ENCODE measurements at regions not wholly inside any gene's neighbourhood (a gene's known extent, or its start where the extent isn't known, plus 50 kb on each side); places are given as distances from the start of the nearest gene placed in this dataset.

DNA sequence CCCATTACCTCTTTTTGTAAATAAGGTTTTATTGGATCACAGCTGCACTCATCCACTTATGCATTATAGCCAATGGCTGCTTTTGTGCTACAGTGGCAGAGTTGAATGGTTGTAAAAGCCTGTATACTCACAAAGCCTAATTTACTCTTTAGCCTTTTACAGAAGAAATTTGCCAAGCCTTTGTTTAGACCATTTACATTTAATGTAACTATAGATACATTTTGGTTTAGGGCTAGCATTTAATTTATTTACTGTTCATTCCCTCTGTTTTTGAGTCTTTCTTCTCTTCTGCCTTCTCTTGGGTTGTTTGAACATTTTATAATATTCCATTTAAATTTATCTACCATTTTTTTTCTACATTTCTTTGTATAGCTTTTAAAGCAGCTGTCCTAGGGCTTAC is 217.1 kb upstream of the AMIGO2 start (continued):
- TF ChIP-seq SUZ12 (IDR thresholded peaks at IDR 0.05; ENCODE audit: unreplicated experiment) (no peak), POLR2A (IDR thresholded peaks at IDR 0.05; ENCODE audit: low read depth, low read length) (no peak), ZSCAN29 (IDR thresholded peaks at IDR 0.05) (no peak), RFX5 (IDR thresholded peaks at IDR 0.05; ENCODE audit: low read depth, low read length) (no peak), TCF7 (IDR thresholded peaks at IDR 0.05; ENCODE audit: borderline replicate concordance) (no peak), GATAD2B (conservative IDR thresholded peaks at IDR 0.05; ENCODE audit: low read depth) (no peak)
- TF ChIP-seq, protein P1, sequence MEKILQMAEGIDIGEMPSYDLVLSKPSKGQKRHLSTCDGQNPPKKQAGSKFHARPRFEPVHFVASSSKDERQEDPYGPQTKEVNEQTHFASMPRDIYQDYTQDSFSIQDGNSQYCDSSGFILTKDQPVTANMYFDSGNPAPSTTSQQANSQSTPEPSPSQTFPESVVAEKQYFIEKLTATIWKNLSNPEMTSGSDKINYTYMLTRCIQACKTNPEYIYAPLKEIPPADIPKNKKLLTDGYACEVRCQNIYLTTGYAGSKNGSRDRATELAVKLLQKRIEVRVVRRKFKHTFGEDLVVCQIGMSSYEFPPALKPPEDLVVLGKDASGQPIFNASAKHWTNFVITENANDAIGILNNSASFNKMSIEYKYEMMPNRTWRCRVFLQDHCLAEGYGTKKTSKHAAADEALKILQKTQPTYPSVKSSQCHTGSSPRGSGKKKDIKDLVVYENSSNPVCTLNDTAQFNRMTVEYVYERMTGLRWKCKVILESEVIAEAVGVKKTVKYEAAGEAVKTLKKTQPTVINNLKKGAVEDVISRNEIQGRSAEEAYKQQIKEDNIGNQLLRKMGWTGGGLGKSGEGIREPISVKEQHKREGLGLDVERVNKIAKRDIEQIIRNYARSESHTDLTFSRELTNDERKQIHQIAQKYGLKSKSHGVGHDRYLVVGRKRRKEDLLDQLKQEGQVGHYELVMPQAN (conservative IDR thresholded peaks at IDR 0.05): no peak

DNA sequence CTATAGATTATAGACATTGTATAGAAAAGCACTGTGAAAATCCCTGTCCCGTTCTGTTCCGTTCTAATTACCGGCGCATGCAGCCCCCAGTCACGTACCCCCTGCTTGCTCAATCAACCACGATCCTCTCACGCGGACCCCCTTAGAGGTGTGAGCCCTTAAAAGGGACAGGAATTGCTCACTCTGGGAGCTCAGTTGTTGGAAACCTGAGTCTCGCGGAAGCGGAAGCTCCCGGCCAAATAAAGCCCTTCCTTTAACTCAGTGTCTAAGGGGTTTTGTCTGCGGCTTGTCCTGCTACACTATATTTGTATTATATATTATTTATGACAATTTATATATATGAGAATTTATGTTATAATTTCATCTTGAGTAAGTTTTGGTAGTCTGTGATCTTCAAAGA is 213.6 kb upstream of the AMIGO2 start:
- ChIA-PET SMC1A (ENCODE audit: uncharacterized antibody, unreplicated experiment) (no interaction called here), CTCF (interaction anchor here (0.9 kb wide), 1 partner anchor 9 kb away, joined by 3 read pairs; no protein-coding TSS in a partner anchor), POLR2A (no interaction called here), RAD21 (ENCODE audit: unreplicated experiment) (no interaction called here)
- no peak for ATAC-seq
- no peak for FAIRE-seq
- Histone ChIP-seq H3K9ac (ENCODE audit: control insufficient read depth, insufficient read depth, low read length) (no peak overlapping the region), H3K79me2 (ENCODE audit: control insufficient read depth, insufficient read depth, low read length) (no peaks in the 10 kb centered on the region), H3K4me2 (ENCODE audit: control insufficient read depth, insufficient read depth) (no peak overlapping the region), H3K36me3 (ENCODE audit: control insufficient read depth in 2 of 2, insufficient read depth in 2 of 2, low read length in 1 of 2) (no peaks in the 10 kb centered on the region), H4K20me1 (ENCODE audit: control insufficient read depth, insufficient read depth) (no peaks in the 10 kb centered on the region), H2AFZ (ENCODE audit: control insufficient read depth, low read depth, low read length) (no peak overlapping the region), H3K27ac (ENCODE audit: control insufficient read depth, insufficient read depth) (no peak overlapping the region), H3K9me3 (replicated peaks; ENCODE audit: control insufficient read depth, insufficient read depth, low read length) (no peaks in the 10 kb centered on the region), H3K4me3 (no peak overlapping the region), H3K27me3 (replicated peaks in 1 of 2; ENCODE audit: control insufficient read depth in 2 of 2, insufficient read depth in 2 of 2, low read length in 1 of 2) (no peaks in the 10 kb centered on the region), H3K4me1 (ENCODE audit: control insufficient read depth, insufficient read depth, low read length) (no peaks in the 10 kb centered on the region)
- 72% methylated on average over 13 of the region's 13 CpGs for WGBS (ENCODE audit: insufficient coverage, insufficient replicate concordance, low lambda C conversion rate, missing lambda C conversion rate)
- no TSS peak for BruUV-seq (replicated peaks)
- intact Hi-C loops (cut with micrococcal nuclease; ENCODE audit: unreplicated experiment) (no loop called here), in situ Hi-C loops (cut with MboI) (no loop called here)
- DNase-seq (ENCODE audit: low read depth, low spot score): no peak
- TF ChIP-seq BHLHE40 (IDR thresholded peaks at IDR 0.05; ENCODE audit: borderline replicate concordance in 1 of 2, low read depth in 2 of 2, low read length in 1 of 2) (no peak), SUZ12 (IDR thresholded peaks at IDR 0.05; ENCODE audit: unreplicated experiment) (no peak), ZBED1 (IDR thresholded peaks at IDR 0.05; ENCODE audit: borderline replicate concordance) (no peak), SIX5 (IDR thresholded peaks at IDR 0.05; ENCODE audit: low read depth, low read length, severe bottlenecking) (no peak), RAD51 (IDR thresholded peaks at IDR 0.05) (no peak), YY1 (IDR thresholded peaks at IDR 0.05; ENCODE audit: low read depth, low read length) (no peak), CHD4 (IDR thresholded peaks at IDR 0.05) (no peak), EGR1 (IDR thresholded peaks at IDR 0.05; ENCODE audit: borderline replicate concordance in 1 of 2, low read depth in 2 of 2, low read length in 2 of 2) (no peak), ESRRA (IDR thresholded peaks at IDR 0.05; ENCODE audit: low read length) (no peak), KDM1A (IDR thresholded peaks at IDR 0.05; ENCODE audit: borderline replicate concordance) (no peak), RAD21 (IDR thresholded peaks at IDR 0.05; ENCODE audit: insufficient read depth, low read depth, low read length) (no peak), SRF (IDR thresholded peaks at IDR 0.05; ENCODE audit: low read depth in 2 of 2, low read length in 2 of 2) (no peak)
- TF ChIP-seq, protein P2, sequence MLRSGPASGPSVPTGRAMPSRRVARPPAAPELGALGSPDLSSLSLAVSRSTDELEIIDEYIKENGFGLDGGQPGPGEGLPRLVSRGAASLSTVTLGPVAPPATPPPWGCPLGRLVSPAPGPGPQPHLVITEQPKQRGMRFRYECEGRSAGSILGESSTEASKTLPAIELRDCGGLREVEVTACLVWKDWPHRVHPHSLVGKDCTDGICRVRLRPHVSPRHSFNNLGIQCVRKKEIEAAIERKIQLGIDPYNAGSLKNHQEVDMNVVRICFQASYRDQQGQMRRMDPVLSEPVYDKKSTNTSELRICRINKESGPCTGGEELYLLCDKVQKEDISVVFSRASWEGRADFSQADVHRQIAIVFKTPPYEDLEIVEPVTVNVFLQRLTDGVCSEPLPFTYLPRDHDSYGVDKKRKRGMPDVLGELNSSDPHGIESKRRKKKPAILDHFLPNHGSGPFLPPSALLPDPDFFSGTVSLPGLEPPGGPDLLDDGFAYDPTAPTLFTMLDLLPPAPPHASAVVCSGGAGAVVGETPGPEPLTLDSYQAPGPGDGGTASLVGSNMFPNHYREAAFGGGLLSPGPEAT (IDR thresholded peaks at IDR 0.05; ENCODE audit: low read depth): no peak
- TF ChIP-seq, protein P3, sequence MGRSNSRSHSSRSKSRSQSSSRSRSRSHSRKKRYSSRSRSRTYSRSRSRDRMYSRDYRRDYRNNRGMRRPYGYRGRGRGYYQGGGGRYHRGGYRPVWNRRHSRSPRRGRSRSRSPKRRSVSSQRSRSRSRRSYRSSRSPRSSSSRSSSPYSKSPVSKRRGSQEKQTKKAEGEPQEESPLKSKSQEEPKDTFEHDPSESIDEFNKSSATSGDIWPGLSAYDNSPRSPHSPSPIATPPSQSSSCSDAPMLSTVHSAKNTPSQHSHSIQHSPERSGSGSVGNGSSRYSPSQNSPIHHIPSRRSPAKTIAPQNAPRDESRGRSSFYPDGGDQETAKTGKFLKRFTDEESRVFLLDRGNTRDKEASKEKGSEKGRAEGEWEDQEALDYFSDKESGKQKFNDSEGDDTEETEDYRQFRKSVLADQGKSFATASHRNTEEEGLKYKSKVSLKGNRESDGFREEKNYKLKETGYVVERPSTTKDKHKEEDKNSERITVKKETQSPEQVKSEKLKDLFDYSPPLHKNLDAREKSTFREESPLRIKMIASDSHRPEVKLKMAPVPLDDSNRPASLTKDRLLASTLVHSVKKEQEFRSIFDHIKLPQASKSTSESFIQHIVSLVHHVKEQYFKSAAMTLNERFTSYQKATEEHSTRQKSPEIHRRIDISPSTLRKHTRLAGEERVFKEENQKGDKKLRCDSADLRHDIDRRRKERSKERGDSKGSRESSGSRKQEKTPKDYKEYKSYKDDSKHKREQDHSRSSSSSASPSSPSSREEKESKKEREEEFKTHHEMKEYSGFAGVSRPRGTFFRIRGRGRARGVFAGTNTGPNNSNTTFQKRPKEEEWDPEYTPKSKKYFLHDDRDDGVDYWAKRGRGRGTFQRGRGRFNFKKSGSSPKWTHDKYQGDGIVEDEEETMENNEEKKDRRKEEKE (IDR thresholded peaks at IDR 0.05): no peak

Data from GM12878 (cell line).